ENCODE measurements at regions not wholly inside any gene's neighbourhood (a gene's known extent, or its start where the extent isn't known, plus 50 kb on each side); places are given as distances from the start of the nearest gene placed in this dataset.

DNA sequence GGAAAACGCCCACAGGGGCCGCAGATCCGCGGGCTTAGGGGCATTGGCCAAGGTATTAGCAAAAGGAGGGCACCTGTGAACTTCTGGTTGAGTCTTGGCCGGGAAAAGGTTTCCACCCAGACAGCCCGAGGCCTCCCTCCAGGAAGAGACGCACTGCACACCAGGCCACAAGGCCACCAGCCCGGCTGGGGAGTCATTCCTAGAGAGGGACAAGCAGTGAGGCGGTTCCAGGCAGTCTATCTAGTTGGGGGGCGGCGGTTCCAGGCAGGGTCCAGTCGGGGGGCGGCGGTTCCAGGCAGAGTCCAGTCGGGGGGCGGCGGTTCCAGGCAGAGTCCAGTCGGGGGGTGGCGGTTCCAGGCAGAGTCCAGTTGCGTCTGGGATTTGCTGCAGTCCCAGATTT lies 518.5 kb downstream of the GLRX3 start:
- TF ChIP-seq CTCF (IDR thresholded peaks at IDR 0.05; ENCODE audit: insufficient read depth, low read length, missing control alignments) = no peak
- ChIA-PET CTCF (no interaction called here), POLR2A (no interaction called here)
- DNase-seq (ENCODE audit: low read depth, low spot score) = no peak
- no peak overlapping the region for H3K4me3 ChIP-seq (ENCODE audit: low read depth, low read length)

DNA sequence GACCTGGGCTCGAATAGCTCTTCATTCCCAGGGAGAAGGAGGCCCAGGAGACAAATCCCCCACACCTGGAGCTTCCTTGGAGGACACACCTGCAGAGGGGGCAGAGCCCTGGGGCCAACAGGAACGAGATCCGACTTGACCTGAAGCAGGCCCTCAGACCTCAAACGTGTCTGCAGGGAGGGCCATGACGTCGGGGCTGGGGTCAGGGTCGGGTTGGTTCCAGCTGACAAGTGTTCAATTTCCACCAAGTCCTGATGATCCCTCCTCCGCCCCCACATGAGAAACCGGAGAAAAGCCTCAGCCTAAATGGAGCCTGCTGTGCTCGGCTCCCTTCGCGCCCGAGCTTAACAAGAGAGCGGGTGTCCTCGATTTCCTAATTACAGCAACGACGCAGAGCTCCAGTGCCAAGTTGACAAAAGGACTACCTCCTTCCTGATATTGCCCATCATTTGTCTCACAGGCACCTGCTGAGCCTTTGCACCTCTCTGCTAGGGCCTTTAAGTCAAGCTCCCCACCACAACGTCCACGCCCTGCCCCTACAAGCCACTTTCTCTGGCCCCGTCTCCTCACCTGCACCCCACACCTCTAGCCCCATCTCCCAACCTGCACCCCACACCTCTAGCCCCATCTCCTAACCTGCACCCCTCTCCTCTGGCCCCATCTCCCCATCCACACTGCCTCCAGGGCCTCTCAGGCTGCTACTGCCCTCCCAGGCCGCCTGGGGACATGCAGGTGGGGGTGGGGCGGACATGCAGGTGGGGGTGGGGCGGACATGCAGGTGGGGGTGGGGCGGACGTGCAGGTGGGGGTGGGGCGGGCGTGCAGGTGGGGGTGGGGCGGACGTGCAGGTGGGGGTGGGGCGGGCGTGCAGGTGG lies 519.4 kb downstream of the GLRX3 start:
- no peak overlapping the region for H3K4me3 ChIP-seq (ENCODE audit: low read depth, low read length)
- CTCF ChIA-PET = no interaction called here
- no peak for TF ChIP-seq CTCF (IDR thresholded peaks at IDR 0.05; ENCODE audit: insufficient read depth, low read length, missing control alignments)
- no peak for DNase-seq (ENCODE audit: low read depth, low spot score)
- POLR2A ChIA-PET = no interaction called here

DNA sequence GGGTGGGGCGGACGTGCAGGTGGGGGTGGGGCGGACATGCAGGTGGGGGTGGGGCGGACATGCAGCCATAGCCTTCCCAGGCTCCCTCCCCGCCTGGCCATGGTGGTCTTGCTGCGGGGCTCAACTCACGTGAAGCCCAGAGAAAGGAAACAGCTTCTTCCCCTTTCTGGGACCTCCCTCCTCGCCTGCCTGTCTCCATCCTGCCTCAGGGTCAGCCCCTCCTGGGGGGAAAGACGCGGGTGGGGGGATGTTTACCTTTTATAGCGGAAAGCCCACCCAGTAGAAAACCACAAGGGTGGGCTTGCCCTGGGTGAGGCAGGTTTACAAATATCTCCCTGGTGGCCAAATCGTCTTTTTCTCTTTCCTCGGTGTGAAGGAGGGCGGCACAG lies 520.0 kb downstream of the GLRX3 start:
- TF ChIP-seq CTCF (IDR thresholded peaks at IDR 0.05; ENCODE audit: insufficient read depth, low read length, missing control alignments) = no peak
- ChIA-PET POLR2A (no interaction called here), CTCF (no interaction called here)
- DNase-seq (ENCODE audit: low read depth, low spot score) = no peak
- H3K4me3 ChIP-seq (ENCODE audit: low read depth, low read length) = no peak overlapping the region

- TF ChIP-seq CTCF (IDR thresholded peaks at IDR 0.05; ENCODE audit: insufficient read depth, low read length, missing control alignments) = no peak
- no peak overlapping the region for H3K4me3 ChIP-seq (ENCODE audit: low read depth, low read length)
- POLR2A ChIA-PET = no interaction called here
- CTCF ChIA-PET = no interaction called here
- no peak for DNase-seq (ENCODE audit: low read depth, low spot score)
These were observed 520.5 kb downstream of the GLRX3 start for GRCh38 chr10:130656582-130657133.

- ChIA-PET CTCF (no interaction called here), POLR2A (no interaction called here)
- TF ChIP-seq CTCF (IDR thresholded peaks at IDR 0.05; ENCODE audit: insufficient read depth, low read length, missing control alignments) = no peak
- H3K4me3 ChIP-seq (ENCODE audit: low read depth, low read length) = no peak overlapping the region
- DNase-seq (ENCODE audit: low read depth, low spot score) = no peak
These were observed 522.6 kb downstream of the GLRX3 start for GRCh38 chr10:130658687-130659290.

GRCh38 chr10:130659528-130659927 lies 523.3 kb downstream of the GLRX3 start:
- CTCF ChIA-PET = no interaction called here
- H3K4me3 ChIP-seq (ENCODE audit: low read depth, low read length) = no peak overlapping the region
- DNase-seq (ENCODE audit: low read depth, low spot score) = no peak
- TF ChIP-seq CTCF (IDR thresholded peaks at IDR 0.05; ENCODE audit: insufficient read depth, low read length, missing control alignments) = no peak
- POLR2A ChIA-PET = no interaction called here
